HepG2 (cell line): ENCODE measurements at regions not wholly inside any gene's neighbourhood (a gene's known extent, or its start where the extent isn't known, plus 50 kb on each side); places are given as distances from the start of the nearest gene placed in this dataset.

Experiments
- ATAC-seq: fragments of 200-7000 bp; cut with Tn5 transposase; 3 replicates; pipeline ENCODE4 v1.9.1; 2020; ENCODE audit warnings: mild to moderate bottlenecking, moderate library complexity
- BruUV-seq: library from RNA; stranded (reverse); fragments of 400-500 nt; replicated peaks from 2 replicates; lab custom pipeline; 2021; lab: Mats Ljungman, UMichigan
- CTCF ChIA-PET: fragments of 300-600 bp; formaldehyde crosslinking; extraction: SDS; loops from one replicate; lab custom pipeline; 2021; ENCODE audit warnings: low total read pairs, inconsistent platforms, low intra/inter-chr PET ratio; lab: Yijun Ruan, JAX
- POLR2A ChIA-PET: fragments of 350-600 bp; sonication (Branson Sonifier 250); formaldehyde crosslinking; loops from one replicate; lab custom pipeline; 2020; ENCODE audit warnings: antibody characterized with exemption, inconsistent platforms; lab: Yijun Ruan, JAX
- DNase-seq: peaks from one replicate; pipeline ENCODE4 v3.0.0-alpha.2; 2015; ENCODE audit warnings: low spot score
- FAIRE-seq: peaks from 3 replicates; lab custom pipeline; 2011; peaks lifted over from hg19 to GRCh38; lab: Jason Lieb, UNC
- H2AFZ ChIP-seq: one replicate; pipeline ENCODE4 v1.6.1; 2011; ENCODE audit warnings: low read length, inconsistent platforms
- H3K27ac ChIP-seq: fragments of 300-600 bp; 3 replicates; pipeline ENCODE4 v1.8.0; 2011; ENCODE audit warnings: mixed run types, mild to moderate bottlenecking, mixed read lengths, low read length, inconsistent platforms; ENCODE audit not compliant: insufficient read depth; ENCODE audit errors: extremely low read length
- H3K27me3 ChIP-seq, 2 experiments: fragments of 200-600 bp in 1 of 2; 2 replicates in 1 of 2; 3 replicates in 1 of 2; pipeline versions ENCODE4 v1.6.0 to v1.8.0; 2011; ENCODE audit warnings: low read length in 2 of 2, mild to moderate bottlenecking in 2 of 2, moderate library complexity in 2 of 2, inconsistent platforms in 1 of 2; ENCODE audit not compliant: insufficient read depth in 2 of 2, control insufficient read depth in 1 of 2
- H3K36me3 ChIP-seq, 2 experiments: fragments of 200-600 bp in 1 of 2; replicated peaks in 1 of 2; 2 replicates in 1 of 2; 3 replicates in 1 of 2; pipeline versions ENCODE4 v1.5.1 to v1.8.0; 2011; ENCODE audit warnings: low read length in 2 of 2, inconsistent platforms in 1 of 2; ENCODE audit not compliant: insufficient read depth in 2 of 2, control insufficient read depth in 1 of 2
- H3K4me1 ChIP-seq: 2 replicates; pipeline ENCODE4 v1.5.1; 2012; ENCODE audit warnings: low read length, inconsistent platforms; ENCODE audit not compliant: insufficient read depth
- H3K4me2 ChIP-seq: 2 replicates; pipeline ENCODE4 v1.6.0; 2011; ENCODE audit warnings: low read depth, low read length, inconsistent platforms
- H3K4me3 ChIP-seq, 3 experiments: fragments of 200-600 bp in 1 of 3; sonication (generic), shearing (Covaris generic) in 1 of 3; replicated peaks in 1 of 3; 2 replicates each; pipeline ENCODE4 v1.5.1; 2011 to 2016; ENCODE audit warnings: low read length in 3 of 3, inconsistent platforms in 2 of 3, low read depth in 2 of 3, mild to moderate bottlenecking in 2 of 3, control low read depth in 1 of 3, mixed read lengths in 1 of 3; ENCODE audit not compliant: insufficient read depth in 1 of 3
- H3K79me2 ChIP-seq: one replicate; pipeline ENCODE4 v1.6.1; 2011; ENCODE audit warnings: low read length, inconsistent platforms; ENCODE audit not compliant: insufficient read depth
- H3K9ac ChIP-seq: 2 replicates; pipeline ENCODE4 v1.6.0; 2011; ENCODE audit warnings: mild to moderate bottlenecking, low read depth, low read length, inconsistent platforms; ENCODE audit not compliant: insufficient read depth
- H3K9me3 ChIP-seq: 2 replicates; pipeline ENCODE4 v1.5.1; 2012; ENCODE audit warnings: mild to moderate bottlenecking, low read length
- H4K20me1 ChIP-seq: 2 replicates; pipeline ENCODE4 v1.6.0; 2011; ENCODE audit warnings: inconsistent platforms, mild to moderate bottlenecking, low read length, moderate library complexity; ENCODE audit not compliant: insufficient read depth
- HNRNPLL ChIP-seq: fragments of 200-400 bp; formaldehyde crosslinking; IDR thresholded peaks from 2 replicates; pipeline ENCODE4 v1.6.1; 2017; ENCODE audit warnings: mild to moderate bottlenecking, low read depth, low read length; ENCODE audit not compliant: poor library complexity, severe bottlenecking
- JUNB ChIP-seq: sonication (generic); formaldehyde crosslinking; IDR thresholded peaks from 2 replicates; pipeline ENCODE4 v1.8.0; 2022; ENCODE audit warnings: missing genetic modification reagents, mild to moderate bottlenecking, borderline replicate concordance
- PHB2 ChIP-seq: fragments of 450-650 bp; IDR thresholded peaks from 2 replicates; pipeline ENCODE4 v1.6.1; 2018; ENCODE audit not compliant: partially characterized antibody
- RELA ChIP-seq: sonication (generic); formaldehyde crosslinking; IDR thresholded peaks from 2 replicates; pipeline ENCODE4 v1.4.0; 2020; ENCODE audit warnings: missing genetic modification reagents
- RFX1 ChIP-seq: fragments of 450-650 bp; IDR thresholded peaks from 2 replicates; pipeline ENCODE4 v1.6.1; 2017
- SIX1 ChIP-seq: sonication (generic); formaldehyde crosslinking; IDR thresholded peaks from 2 replicates; pipeline ENCODE4 v1.4.0; 2020; ENCODE audit warnings: missing genetic modification reagents, borderline replicate concordance
- TAF1 ChIP-seq: sonication (generic); formaldehyde crosslinking; IDR thresholded peaks from 2 replicates; pipeline ENCODE4 v1.4.0; 2020; ENCODE audit warnings: missing genetic modification reagents
- ZNF138 ChIP-seq: sonication (generic); formaldehyde crosslinking; IDR thresholded peaks from 2 replicates; pipeline ENCODE4 v1.5.0; 2020; ENCODE audit warnings: mild to moderate bottlenecking, low read depth, missing genetic modification reagents
- ZNF205 ChIP-seq: IDR thresholded peaks from 2 replicates; pipeline ENCODE4 v1.6.1; 2018; ENCODE audit warnings: missing biosample characterization, missing genetic modification reagents
- ZNF335 ChIP-seq: sonication (generic); formaldehyde crosslinking; IDR thresholded peaks from 2 replicates; pipeline ENCODE4 v1.4.0; 2020; ENCODE audit warnings: missing genetic modification reagents
- ZNF343 ChIP-seq: sonication (generic); formaldehyde crosslinking; IDR thresholded peaks from 2 replicates; pipeline ENCODE4 v1.4.0; 2020; ENCODE audit warnings: mild to moderate bottlenecking, missing genetic modification reagents
- ZNF879 ChIP-seq: sonication (generic); formaldehyde crosslinking; IDR thresholded peaks from 2 replicates; pipeline ENCODE4 v1.8.1; 2023; ENCODE audit warnings: missing genetic modification reagents
- WGBS: methylation state at CpG from one replicate; pipeline ENCODE4 v1.1.6; 2017; ENCODE audit warnings: low lambda C conversion rate; 5-methylcytosine and 5-hydroxymethylcytosine counted together
- in situ Hi-C: cut with HindIII; loops from 2 replicates; pipeline ENCODE4 v1.10.0; 2017; ENCODE audit warnings: low pct_unique_long_range_greater_than_20kb; ENCODE audit not compliant: extremely low pct_ligation_motif_present
- intact Hi-C: fragments of 100-400 bp; cut with micrococcal nuclease; formaldehyde crosslinking; loops from one replicate; pipeline ENCODE4 v1.10.0; 2022; ENCODE audit not compliant: unreplicated experiment
- TF ChIP-seq, protein P1 (sequence below): sonication (generic); formaldehyde crosslinking; IDR thresholded peaks from 2 replicates; pipeline ENCODE4 v1.8.0; 2022; ENCODE audit warnings: mild to moderate bottlenecking, missing genetic modification reagents, moderate library complexity
- TF ChIP-seq, protein P2 (sequence below): sonication (generic); formaldehyde crosslinking; IDR thresholded peaks from 2 replicates; pipeline ENCODE4 v1.5.0; 2020; ENCODE audit warnings: missing genetic modification reagents, mild to moderate bottlenecking, borderline replicate concordance
- TF ChIP-seq, protein P3 (sequence below): sonication (generic); formaldehyde crosslinking; IDR thresholded peaks from 2 replicates; pipeline ENCODE4 v1.4.0; 2020; ENCODE audit warnings: missing genetic modification reagents
- TF ChIP-seq, protein P4 (sequence below): fragments of 450-650 bp; IDR thresholded peaks from 2 replicates; pipeline ENCODE4 v1.6.1; 2017
- TF ChIP-seq, protein P5 (sequence below): sonication (generic); formaldehyde crosslinking; IDR thresholded peaks from 2 replicates; pipeline ENCODE4 v1.5.1; 2020; ENCODE audit warnings: mild to moderate bottlenecking, missing genetic modification reagents, moderate library complexity

DNA sequence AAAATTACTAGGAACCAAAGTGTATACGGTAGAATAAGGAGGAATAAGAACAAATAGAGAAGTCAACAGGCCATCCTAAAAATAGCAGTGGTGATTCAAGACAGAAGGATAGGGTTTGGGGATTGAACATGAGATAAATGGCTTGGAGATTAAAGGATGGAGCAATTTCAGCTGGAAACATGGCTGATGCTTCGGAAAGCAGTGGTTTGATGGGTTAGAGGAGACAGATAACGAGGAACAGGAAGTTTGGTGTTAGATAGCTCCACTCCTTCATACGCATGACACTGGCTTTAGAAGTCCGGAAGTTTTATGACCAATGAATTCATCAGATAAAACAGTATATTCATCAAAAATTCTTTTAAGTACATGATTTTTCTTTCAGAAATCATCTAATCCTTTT is 70.8 kb upstream of the GALNTL6 start:
- TF ChIP-seq, protein P1, sequence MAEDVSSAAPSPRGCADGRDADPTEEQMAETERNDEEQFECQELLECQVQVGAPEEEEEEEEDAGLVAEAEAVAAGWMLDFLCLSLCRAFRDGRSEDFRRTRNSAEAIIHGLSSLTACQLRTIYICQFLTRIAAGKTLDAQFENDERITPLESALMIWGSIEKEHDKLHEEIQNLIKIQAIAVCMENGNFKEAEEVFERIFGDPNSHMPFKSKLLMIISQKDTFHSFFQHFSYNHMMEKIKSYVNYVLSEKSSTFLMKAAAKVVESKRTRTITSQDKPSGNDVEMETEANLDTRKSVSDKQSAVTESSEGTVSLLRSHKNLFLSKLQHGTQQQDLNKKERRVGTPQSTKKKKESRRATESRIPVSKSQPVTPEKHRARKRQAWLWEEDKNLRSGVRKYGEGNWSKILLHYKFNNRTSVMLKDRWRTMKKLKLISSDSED, result no peak
- TF ChIP-seq, all 625 proteins: peak for 0
- no peak for DNase-seq
- FAIRE-seq, result no peak
- Histone ChIP-seq H3K36me3 (no peaks in the 10 kb centered on the region), H4K20me1 (no peaks in the 10 kb centered on the region), H3K79me2 (no peaks in the 10 kb centered on the region), H3K9me3 (no peaks in the 10 kb centered on the region), H3K27ac (no peak overlapping the region), H3K4me2 (no peak overlapping the region), H3K4me3 (no peak overlapping the region), H3K4me1 (no peaks in the 10 kb centered on the region), H3K27me3 (no peaks in the 10 kb centered on the region), H3K9ac (no peak overlapping the region), H2AFZ (no peak overlapping the region)
- ChIA-PET CTCF (no interaction called here), POLR2A (no interaction called here)
- in situ Hi-C loops, result no loop called here
- ATAC-seq, result no peak
- intact Hi-C loops, result no loop called here
- 21% methylated on average over 5 of the region's 5 CpGs for WGBS
- no TSS peak for BruUV-seq

DNA sequence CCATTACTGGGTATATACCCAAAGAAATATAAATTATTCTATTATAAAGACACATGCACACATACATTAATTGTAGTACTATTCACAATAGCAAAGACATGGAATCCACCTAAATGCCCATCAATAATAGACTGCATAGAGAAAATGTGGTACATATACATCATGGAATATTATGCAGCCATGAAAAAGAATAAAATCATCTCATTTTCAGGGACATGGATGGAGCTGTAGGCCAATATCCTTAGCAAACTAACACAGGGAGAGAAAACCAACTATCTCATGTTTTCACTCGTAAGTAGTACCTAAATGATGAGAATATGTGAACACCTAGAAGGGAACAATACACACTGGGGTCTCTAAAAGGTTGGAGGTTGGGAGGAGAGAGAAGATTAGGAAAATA is 86.0 kb upstream of the GALNTL6 start:
- POLR2A ChIA-PET, result no interaction called here
- intact Hi-C loops, result no loop called here
- H3K27ac ChIP-seq, result no peak overlapping the region
- BruUV-seq, result no TSS peak
- H3K27me3 ChIP-seq, result no peaks in the 10 kb centered on the region; a peak in 1 of 5 replicates
- no peaks in the 10 kb centered on the region for H3K79me2 ChIP-seq
- H3K4me3 ChIP-seq, result no peak overlapping the region
- H4K20me1 ChIP-seq, result no peaks in the 10 kb centered on the region
- 4% methylated on average over 1 of the region's 1 CpG for WGBS
- H3K9me3 ChIP-seq, result peaks cover 20% of the 10 kb centered on the region; the same call in 1 of the 2 replicates
- no peak overlapping the region for H2AFZ ChIP-seq
- ATAC-seq (no peak), FAIRE-seq (no peak), DNase-seq (no peak)
- no peaks in the 10 kb centered on the region for H3K4me1 ChIP-seq
- H3K4me2 ChIP-seq, result no peak overlapping the region
- H3K36me3 ChIP-seq, result no peaks in the 10 kb centered on the region
- CTCF ChIA-PET, result no interaction called here
- in situ Hi-C loops, result no loop called here
- H3K9ac ChIP-seq, result no peak overlapping the region
- TF ChIP-seq, protein P2, sequence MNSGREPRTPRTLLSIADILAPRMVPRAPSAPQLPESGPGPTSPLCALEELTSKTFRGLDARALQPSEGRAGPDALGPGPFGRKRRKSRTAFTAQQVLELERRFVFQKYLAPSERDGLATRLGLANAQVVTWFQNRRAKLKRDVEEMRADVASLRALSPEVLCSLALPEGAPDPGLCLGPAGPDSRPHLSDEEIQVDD (CRISPR knock-in tag), result no peak
- TF ChIP-seq RFX1 (no peak), ZNF138 (CRISPR knock-in tag) (no peak), SIX1 (CRISPR knock-in tag) (no peak), TAF1 (CRISPR knock-in tag) (no peak), PHB2 (no peak), RELA (CRISPR knock-in tag) (no peak), JUNB (CRISPR knock-in tag) (no peak), ZNF335 (CRISPR knock-in tag) (no peak), ZNF205 (CRISPR knock-in tag) (no peak), HNRNPLL (no peak), ZNF343 (CRISPR knock-in tag) (no peak), ZNF879 (CRISPR knock-in tag) (no peak)
- TF ChIP-seq, protein P3, sequence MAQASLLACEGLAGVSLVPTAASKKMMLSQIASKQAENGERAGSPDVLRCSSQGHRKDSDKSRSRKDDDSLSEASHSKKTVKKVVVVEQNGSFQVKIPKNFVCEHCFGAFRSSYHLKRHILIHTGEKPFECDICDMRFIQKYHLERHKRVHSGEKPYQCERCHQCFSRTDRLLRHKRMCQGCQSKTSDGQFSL (CRISPR knock-in tag), result no peak
- TF ChIP-seq, protein P4, sequence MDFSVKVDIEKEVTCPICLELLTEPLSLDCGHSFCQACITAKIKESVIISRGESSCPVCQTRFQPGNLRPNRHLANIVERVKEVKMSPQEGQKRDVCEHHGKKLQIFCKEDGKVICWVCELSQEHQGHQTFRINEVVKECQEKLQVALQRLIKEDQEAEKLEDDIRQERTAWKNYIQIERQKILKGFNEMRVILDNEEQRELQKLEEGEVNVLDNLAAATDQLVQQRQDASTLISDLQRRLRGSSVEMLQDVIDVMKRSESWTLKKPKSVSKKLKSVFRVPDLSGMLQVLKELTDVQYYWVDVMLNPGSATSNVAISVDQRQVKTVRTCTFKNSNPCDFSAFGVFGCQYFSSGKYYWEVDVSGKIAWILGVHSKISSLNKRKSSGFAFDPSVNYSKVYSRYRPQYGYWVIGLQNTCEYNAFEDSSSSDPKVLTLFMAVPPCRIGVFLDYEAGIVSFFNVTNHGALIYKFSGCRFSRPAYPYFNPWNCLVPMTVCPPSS, result no peak
- TF ChIP-seq, protein P5, sequence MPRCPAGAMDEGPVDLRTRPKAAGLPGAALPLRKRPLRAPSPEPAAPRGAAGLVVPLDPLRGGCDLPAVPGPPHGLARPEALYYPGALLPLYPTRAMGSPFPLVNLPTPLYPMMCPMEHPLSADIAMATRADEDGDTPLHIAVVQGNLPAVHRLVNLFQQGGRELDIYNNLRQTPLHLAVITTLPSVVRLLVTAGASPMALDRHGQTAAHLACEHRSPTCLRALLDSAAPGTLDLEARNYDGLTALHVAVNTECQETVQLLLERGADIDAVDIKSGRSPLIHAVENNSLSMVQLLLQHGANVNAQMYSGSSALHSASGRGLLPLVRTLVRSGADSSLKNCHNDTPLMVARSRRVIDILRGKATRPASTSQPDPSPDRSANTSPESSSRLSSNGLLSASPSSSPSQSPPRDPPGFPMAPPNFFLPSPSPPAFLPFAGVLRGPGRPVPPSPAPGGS (CRISPR knock-in tag), result no peak
